HL-60 (cell line): ENCODE measurements at regions not wholly inside any gene's neighbourhood (a gene's known extent, or its start where the extent isn't known, plus 50 kb on each side); places are given as distances from the start of the nearest gene placed in this dataset.

Source experiments
- DNase-seq, 2 experiments: peaks; one replicate each; pipeline ENCODE4 v3.0.0-alpha.2; 2010 to 2020; ENCODE audit warnings: low read depth in 1 of 2, low spot score in 1 of 2
- H3K27ac ChIP-seq: fragments of 250-450 bp; sonication (Bioruptor Pico); replicated peaks from 2 replicates; pipeline ENCODE4 v1.5.1; 2020; ENCODE audit warnings: mild to moderate bottlenecking, moderate library complexity
- H3K27me3 ChIP-seq: fragments of 250-450 bp; sonication (Bioruptor Pico); 2 replicates; pipeline ENCODE4 v1.5.1; 2021; ENCODE audit warnings: mild to moderate bottlenecking, moderate library complexity; ENCODE audit not compliant: insufficient read depth, poor library complexity, severe bottlenecking
- H3K4me3 ChIP-seq: replicated peaks from 2 replicates; pipeline ENCODE4 v1.5.1; 2011; ENCODE audit warnings: mild to moderate bottlenecking, control low read depth, low read length; ENCODE audit not compliant: insufficient read depth
- GABPA ChIP-seq: IDR thresholded peaks from 2 replicates; pipeline ENCODE4 v1.6.1; 2012; ENCODE audit warnings: low read depth
- POLR2AphosphoS5 ChIP-seq: IDR thresholded peaks from 2 replicates; pipeline ENCODE4 v1.6.1; 2012; ENCODE audit warnings: low read depth
- REST ChIP-seq: IDR thresholded peaks from 2 replicates; pipeline ENCODE4 v1.6.1; 2012; ENCODE audit warnings: low read depth; ENCODE audit not compliant: insufficient replicate concordance
- SPI1 ChIP-seq: IDR thresholded peaks from 2 replicates; pipeline ENCODE4 v1.6.1; 2012; ENCODE audit warnings: low read depth, mild to moderate bottlenecking, borderline replicate concordance
- TF ChIP-seq, protein P1 (sequence below): IDR thresholded peaks from one replicate; pipeline ENCODE4 v1.5.1; 2011; ENCODE audit warnings: low read length, control low read depth, inconsistent platforms; ENCODE audit not compliant: insufficient read depth

- no peak for DNase-seq
- no peak overlapping the region for H3K27ac ChIP-seq
- TF ChIP-seq, protein P1, sequence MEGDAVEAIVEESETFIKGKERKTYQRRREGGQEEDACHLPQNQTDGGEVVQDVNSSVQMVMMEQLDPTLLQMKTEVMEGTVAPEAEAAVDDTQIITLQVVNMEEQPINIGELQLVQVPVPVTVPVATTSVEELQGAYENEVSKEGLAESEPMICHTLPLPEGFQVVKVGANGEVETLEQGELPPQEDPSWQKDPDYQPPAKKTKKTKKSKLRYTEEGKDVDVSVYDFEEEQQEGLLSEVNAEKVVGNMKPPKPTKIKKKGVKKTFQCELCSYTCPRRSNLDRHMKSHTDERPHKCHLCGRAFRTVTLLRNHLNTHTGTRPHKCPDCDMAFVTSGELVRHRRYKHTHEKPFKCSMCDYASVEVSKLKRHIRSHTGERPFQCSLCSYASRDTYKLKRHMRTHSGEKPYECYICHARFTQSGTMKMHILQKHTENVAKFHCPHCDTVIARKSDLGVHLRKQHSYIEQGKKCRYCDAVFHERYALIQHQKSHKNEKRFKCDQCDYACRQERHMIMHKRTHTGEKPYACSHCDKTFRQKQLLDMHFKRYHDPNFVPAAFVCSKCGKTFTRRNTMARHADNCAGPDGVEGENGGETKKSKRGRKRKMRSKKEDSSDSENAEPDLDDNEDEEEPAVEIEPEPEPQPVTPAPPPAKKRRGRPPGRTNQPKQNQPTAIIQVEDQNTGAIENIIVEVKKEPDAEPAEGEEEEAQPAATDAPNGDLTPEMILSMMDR, result no peak
- TF ChIP-seq GABPA (no peak), REST (no peak), POLR2AphosphoS5 (no peak), SPI1 (no peak)
- H3K27me3 ChIP-seq, result no peaks in the 10 kb centered on the region
- H3K4me3 ChIP-seq, result no peak overlapping the region
Observed at GRCh38 chr3:101096444-101096843, 103.2 kb upstream of the ABI3BP start.

- no peaks in the 10 kb centered on the region for H3K27me3 ChIP-seq
- H3K4me3 ChIP-seq, result no peak overlapping the region
- no peak overlapping the region for H3K27ac ChIP-seq
- DNase-seq, result no peak
- no peak for TF ChIP-seq GABPA
- TF ChIP-seq, protein P1, result no peak
- TF ChIP-seq POLR2AphosphoS5, result no peak
Observed at GRCh38 chr3:101095693-101096430, 102.6 kb upstream of the ABI3BP start.

DNA sequence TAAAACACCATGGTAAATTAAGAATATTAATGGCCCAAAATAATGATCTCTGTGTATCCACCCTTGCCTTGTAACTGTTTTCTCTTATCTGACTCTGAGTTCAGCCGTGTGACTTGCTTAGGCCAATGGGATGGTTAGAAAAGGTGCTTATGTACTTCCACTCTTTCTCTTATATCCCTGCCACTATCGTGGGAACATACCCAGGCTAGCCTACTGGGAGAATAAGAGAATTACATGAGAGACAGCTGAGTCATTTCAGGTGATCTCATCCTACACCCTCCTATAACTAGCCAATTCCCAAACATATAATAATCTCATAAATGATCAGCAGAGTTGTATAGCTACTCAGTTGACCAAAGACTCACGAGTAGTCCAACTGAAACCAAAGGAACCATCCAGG, 98.3 kb upstream of the ABI3BP start:
- Histone ChIP-seq H3K27ac (no peak overlapping the region), H3K4me3 (no peak overlapping the region), H3K27me3 (no peaks in the 10 kb centered on the region)
- no peak for DNase-seq
- TF ChIP-seq, protein P1, result no peak
- no peak for TF ChIP-seq REST
- no peak for TF ChIP-seq SPI1
- TF ChIP-seq POLR2AphosphoS5, result no peak
- TF ChIP-seq GABPA, result no peak

DNA sequence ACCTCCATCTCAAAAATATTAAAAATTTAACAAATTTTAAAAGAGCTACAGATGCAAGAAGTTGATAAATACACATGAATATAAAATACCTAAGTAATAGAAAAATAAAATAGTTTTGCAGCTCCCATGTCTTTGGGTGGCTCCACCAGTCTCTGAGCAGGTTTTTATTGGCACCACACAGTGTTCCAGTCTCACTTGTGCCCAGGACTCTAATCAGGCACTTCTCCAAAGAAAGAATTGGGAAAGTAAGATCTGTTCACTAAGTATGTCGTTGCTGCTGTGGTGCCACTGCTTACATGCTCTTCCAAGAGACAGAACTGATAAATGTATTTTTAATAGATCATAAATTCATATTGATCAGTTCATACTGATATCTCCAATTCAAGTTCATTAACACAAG, 92.5 kb upstream of the ABI3BP start:
- DNase-seq, result no peak
- no peak for TF ChIP-seq SPI1
- no peak for TF ChIP-seq REST
- no peak for TF ChIP-seq POLR2AphosphoS5
- TF ChIP-seq GABPA, result no peak
- TF ChIP-seq, protein P1, result no peak
- H3K27ac ChIP-seq, result no peak overlapping the region
- H3K27me3 ChIP-seq, result no peaks in the 10 kb centered on the region
- H3K4me3 ChIP-seq, result no peak overlapping the region
